HL-60 (cell line): ENCODE measurements at regions not wholly inside any gene's neighbourhood (a gene's known extent, or its start where the extent isn't known, plus 50 kb on each side); places are given as distances from the start of the nearest gene placed in this dataset.

Source experiments
- CTCF ChIP-seq: IDR thresholded peaks from one replicate; pipeline ENCODE4 v1.5.1; 2011; ENCODE audit warnings: low read length, control low read depth, inconsistent platforms; ENCODE audit not compliant: insufficient read depth
- GABPA ChIP-seq: IDR thresholded peaks from 2 replicates; pipeline ENCODE4 v1.6.1; 2012; ENCODE audit warnings: low read depth
- TF ChIP-seq, protein P1 (sequence below): IDR thresholded peaks from 2 replicates; pipeline ENCODE4 v1.6.1; 2012; ENCODE audit warnings: low read depth; ENCODE audit not compliant: insufficient replicate concordance

GRCh38 chr4:114237997-114238396 lies 258.6 kb upstream of the ARSJ start:
- no peak for TF ChIP-seq CTCF
- no peak for TF ChIP-seq GABPA
- TF ChIP-seq, protein P1, sequence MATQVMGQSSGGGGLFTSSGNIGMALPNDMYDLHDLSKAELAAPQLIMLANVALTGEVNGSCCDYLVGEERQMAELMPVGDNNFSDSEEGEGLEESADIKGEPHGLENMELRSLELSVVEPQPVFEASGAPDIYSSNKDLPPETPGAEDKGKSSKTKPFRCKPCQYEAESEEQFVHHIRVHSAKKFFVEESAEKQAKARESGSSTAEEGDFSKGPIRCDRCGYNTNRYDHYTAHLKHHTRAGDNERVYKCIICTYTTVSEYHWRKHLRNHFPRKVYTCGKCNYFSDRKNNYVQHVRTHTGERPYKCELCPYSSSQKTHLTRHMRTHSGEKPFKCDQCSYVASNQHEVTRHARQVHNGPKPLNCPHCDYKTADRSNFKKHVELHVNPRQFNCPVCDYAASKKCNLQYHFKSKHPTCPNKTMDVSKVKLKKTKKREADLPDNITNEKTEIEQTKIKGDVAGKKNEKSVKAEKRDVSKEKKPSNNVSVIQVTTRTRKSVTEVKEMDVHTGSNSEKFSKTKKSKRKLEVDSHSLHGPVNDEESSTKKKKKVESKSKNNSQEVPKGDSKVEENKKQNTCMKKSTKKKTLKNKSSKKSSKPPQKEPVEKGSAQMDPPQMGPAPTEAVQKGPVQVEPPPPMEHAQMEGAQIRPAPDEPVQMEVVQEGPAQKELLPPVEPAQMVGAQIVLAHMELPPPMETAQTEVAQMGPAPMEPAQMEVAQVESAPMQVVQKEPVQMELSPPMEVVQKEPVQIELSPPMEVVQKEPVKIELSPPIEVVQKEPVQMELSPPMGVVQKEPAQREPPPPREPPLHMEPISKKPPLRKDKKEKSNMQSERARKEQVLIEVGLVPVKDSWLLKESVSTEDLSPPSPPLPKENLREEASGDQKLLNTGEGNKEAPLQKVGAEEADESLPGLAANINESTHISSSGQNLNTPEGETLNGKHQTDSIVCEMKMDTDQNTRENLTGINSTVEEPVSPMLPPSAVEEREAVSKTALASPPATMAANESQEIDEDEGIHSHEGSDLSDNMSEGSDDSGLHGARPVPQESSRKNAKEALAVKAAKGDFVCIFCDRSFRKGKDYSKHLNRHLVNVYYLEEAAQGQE: no peak
